Stomach (tissue), 4 donors: ENCODE measurements at regions not wholly inside any gene's neighbourhood (a gene's known extent, or its start where the extent isn't known, plus 50 kb on each side); places are given as distances from the start of the nearest gene placed in this dataset.

Experiments used
- EP300 ChIP-seq: sonication (generic); formaldehyde crosslinking; IDR thresholded peaks from one replicate; pipeline ENCODE4 v1.6.1; 2017; ENCODE audit warnings: antibody characterized with exemption
- POLR2AphosphoS5 ChIP-seq, 3 donors: sonication (generic); formaldehyde crosslinking; IDR thresholded peaks; one replicate each; pipeline ENCODE4 v1.6.1; 2016; ENCODE audit warnings: antibody characterized with exemption in 3 of 3
- TF ChIP-seq, protein P1 (sequence below), 7 experiments: fragments of 450-650 bp in 4 of 7; fragments of 200-600 bp in 3 of 7; sonication (generic) in 3 of 7; IDR thresholded peaks; one replicate each; pipeline ENCODE4 v1.5.1; 2016 to 2019; ENCODE audit warnings: antibody characterized with exemption in 7 of 7, control low read depth in 2 of 7, mild to moderate bottlenecking in 1 of 7

DNA sequence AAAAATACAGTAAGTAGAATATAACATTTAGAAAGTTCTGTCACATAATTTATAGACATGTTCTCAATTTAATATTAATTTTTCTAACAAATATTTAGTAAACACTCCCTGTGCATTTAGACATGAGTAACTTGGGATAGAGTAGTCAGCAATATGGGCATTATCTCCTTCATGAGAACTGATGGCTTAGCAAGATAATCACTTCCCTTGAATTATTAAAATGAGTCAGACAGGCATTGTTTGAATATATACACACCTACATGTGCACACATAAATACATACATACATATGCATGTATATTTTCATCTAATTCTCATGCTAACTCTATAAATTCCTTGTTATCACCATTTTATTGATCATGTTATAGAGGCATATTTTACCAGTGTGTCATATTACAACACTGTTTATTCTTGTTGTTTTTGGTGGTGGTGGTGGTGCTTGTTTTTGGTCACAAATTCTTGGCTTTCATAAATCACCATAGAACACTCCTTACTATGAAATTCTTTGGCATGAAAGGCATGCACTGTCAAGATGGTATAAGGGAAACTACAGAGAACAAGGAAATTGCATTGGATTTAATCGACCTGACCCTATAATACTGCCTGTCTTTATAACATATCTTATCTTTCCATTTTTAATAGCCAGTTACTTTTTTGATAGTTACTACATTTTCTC lies 434.5 kb upstream of the MANEA start:
- TF ChIP-seq, protein P1, sequence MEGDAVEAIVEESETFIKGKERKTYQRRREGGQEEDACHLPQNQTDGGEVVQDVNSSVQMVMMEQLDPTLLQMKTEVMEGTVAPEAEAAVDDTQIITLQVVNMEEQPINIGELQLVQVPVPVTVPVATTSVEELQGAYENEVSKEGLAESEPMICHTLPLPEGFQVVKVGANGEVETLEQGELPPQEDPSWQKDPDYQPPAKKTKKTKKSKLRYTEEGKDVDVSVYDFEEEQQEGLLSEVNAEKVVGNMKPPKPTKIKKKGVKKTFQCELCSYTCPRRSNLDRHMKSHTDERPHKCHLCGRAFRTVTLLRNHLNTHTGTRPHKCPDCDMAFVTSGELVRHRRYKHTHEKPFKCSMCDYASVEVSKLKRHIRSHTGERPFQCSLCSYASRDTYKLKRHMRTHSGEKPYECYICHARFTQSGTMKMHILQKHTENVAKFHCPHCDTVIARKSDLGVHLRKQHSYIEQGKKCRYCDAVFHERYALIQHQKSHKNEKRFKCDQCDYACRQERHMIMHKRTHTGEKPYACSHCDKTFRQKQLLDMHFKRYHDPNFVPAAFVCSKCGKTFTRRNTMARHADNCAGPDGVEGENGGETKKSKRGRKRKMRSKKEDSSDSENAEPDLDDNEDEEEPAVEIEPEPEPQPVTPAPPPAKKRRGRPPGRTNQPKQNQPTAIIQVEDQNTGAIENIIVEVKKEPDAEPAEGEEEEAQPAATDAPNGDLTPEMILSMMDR (IDR thresholded peaks at IDR 0.05): no peak
- TF ChIP-seq EP300 (no peak), POLR2AphosphoS5 (IDR thresholded peaks at IDR 0.05) (no peak)
